Natural killer cell treated with Interleukin-12 subunit alpha and Interleukin-12 subunit beta and Interleukin-15 and Interleukin-18, amount 100 ng/mL, for 72 hours (primary cell): ENCODE measurements at regions not wholly inside any gene's neighbourhood (a gene's known extent, or its start where the extent isn't known, plus 50 kb on each side); places are given as distances from the start of the nearest gene placed in this dataset.

Experiments
- ATAC-seq, 2 donors: fragments of 150-1000 bp; cut with Tn5 transposase in 1 of 2; sonication (Bioruptor Pico), chemical (Tn5 transposase) in 1 of 2; 2 replicates each; pipeline ENCODE4 v1.10.0; 2021
- DNase-seq: peaks from one replicate; pipeline ENCODE4 v3.0.0; 2022; ENCODE audit warnings: low spot score
- H3K27ac Mint-ChIP-seq, 2 donors: 1 replicate in 1 of 2; 2 replicates in 1 of 2; pipeline ENCODE4 v1.8.0; 2022; ENCODE audit warnings: mixed read lengths in 2 of 2, mild to moderate bottlenecking in 1 of 2, moderate library complexity in 1 of 2
- H3K27me3 Mint-ChIP-seq, 2 donors: 1 replicate in 1 of 2; 2 replicates in 1 of 2; pipeline ENCODE4 v1.8.0; 2022; ENCODE audit warnings: mixed read lengths in 2 of 2
- H3K36me3 Mint-ChIP-seq: one replicate; pipeline ENCODE4 v1.8.0; 2022; ENCODE audit warnings: mixed read lengths
- H3K4me1 Mint-ChIP-seq, 2 donors: 1 replicate in 1 of 2; 2 replicates in 1 of 2; pipeline ENCODE4 v1.8.0; 2022; ENCODE audit warnings: low read depth in 2 of 2, mixed read lengths in 2 of 2, mild to moderate bottlenecking in 1 of 2
- H3K4me3 Mint-ChIP-seq: one replicate; pipeline ENCODE4 v1.8.0; 2022; ENCODE audit warnings: mixed read lengths
- H3K9me3 Mint-ChIP-seq: 2 replicates; pipeline ENCODE4 v1.8.0; 2022; ENCODE audit warnings: mixed read lengths

DNA sequence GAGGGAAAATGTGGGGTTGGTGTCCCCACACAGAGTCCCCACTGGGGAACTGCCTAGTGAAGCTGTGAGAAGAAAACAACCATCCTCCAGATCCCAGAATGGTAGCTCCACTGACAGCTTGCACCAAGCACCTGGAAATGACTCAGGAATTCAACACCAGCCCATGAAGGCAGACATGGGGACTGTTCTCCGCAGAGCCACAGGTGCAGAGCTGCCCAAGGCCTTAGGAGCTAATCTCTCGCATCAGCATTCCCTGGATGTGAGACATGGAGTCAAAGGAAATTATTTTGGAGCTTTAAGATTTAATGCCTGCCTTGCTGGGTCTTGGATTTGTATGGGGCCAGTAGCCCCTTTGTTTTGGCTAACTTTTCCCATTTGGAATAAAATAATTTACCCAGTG is 367.9 kb downstream of the FAM133A start:
- Mint-ChIP-seq H3K4me1 (no peaks in the 10 kb centered on the region), H3K36me3 (no peaks in the 10 kb centered on the region), H3K27ac (no peak overlapping the region), H3K9me3 (peaks cover 4% of the 10 kb centered on the region), H3K4me3 (no peak overlapping the region), H3K27me3 (no peaks in the 10 kb centered on the region)
- DNase-seq: no peak
- no peak for ATAC-seq

DNA sequence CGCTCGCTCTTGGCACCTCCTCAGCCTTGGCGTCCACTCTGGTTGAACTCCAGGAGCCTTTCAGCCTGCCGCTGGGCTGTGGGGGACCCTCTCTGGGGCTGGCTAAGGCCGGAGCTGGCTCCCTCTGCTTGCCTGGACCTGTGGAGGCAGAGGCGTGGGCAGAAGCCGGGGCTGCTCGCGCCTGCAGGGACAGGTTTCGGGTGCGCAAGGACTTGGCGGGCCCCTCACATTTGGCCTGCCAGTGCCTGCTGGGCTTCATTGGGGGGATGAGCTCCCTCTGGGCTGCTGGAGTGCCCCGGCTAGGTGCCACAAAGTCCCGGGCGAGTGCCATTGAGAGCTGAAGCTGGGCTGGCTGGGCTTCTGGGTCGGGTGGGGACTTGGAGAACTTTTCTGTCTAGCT is 371.7 kb downstream of the FAM133A start:
- no peaks in the 10 kb centered on the region for H3K36me3 Mint-ChIP-seq
- ATAC-seq (no peak), DNase-seq (no peak)
- H3K9me3 Mint-ChIP-seq: peaks cover 2% of the 10 kb centered on the region
- no peak overlapping the region for H3K4me3 Mint-ChIP-seq
- no peak overlapping the region for H3K27ac Mint-ChIP-seq
- H3K4me1 Mint-ChIP-seq: no peaks in the 10 kb centered on the region
- no peaks in the 10 kb centered on the region for H3K27me3 Mint-ChIP-seq

DNA sequence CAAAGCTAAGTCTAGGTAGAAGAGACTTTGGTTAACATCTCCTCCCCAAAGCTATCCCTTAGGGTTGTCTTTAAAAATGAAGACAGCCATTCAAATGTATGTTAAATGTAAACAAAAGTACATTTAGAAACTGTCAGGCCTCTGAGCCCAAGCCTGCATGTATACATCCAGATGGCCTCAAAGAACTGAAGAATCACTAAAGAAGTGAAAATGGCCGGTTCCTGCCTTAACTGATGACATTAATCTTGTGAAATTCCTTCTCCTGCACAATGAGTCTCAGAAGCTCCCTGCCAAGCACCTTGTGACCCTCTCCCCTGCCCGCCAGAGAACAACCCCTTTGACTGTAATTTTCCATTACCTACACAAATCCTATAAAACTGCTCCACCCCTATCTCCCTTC is 377.9 kb downstream of the FAM133A start:
- no peak for ATAC-seq
- Mint-ChIP-seq H3K4me3 (no peak overlapping the region), H3K27ac (no peak overlapping the region), H3K36me3 (no peaks in the 10 kb centered on the region), H3K9me3 (no peaks in the 10 kb centered on the region), H3K27me3 (no peaks in the 10 kb centered on the region), H3K4me1 (no peaks in the 10 kb centered on the region)
- no peak for DNase-seq

DNA sequence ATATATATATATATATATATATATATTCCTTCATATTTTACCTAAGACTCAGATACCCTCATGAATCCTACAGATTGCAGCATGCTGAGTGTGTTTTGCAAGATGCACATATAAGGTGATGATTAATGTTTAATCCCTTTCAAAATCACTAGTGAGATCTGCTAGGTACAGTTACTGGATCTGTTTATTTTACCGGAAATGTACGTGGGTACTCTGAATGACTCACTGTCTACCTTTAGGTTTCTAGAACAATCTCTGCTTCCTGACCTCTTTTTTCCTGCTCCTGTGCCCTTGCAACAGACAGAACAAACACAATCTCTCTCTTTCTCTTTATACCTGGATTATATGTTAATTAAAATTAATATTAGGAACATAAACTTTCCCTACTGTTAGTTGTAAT is 379.6 kb downstream of the FAM133A start:
- Mint-ChIP-seq H3K36me3 (no peaks in the 10 kb centered on the region), H3K4me3 (no peak overlapping the region), H3K27ac (no peak overlapping the region), H3K4me1 (no peaks in the 10 kb centered on the region), H3K27me3 (no peaks in the 10 kb centered on the region), H3K9me3 (no peaks in the 10 kb centered on the region)
- ATAC-seq: no peak
- no peak for DNase-seq

GRCh38 chrX:94057385-94057784 is 383.4 kb downstream of the FAM133A start:
- ATAC-seq: no peak

GRCh38 chrX:94058728-94059382 is 384.8 kb downstream of the FAM133A start:
- Mint-ChIP-seq H3K27me3 (no peaks in the 10 kb centered on the region), H3K4me3 (no peak overlapping the region), H3K27ac (no peak overlapping the region), H3K36me3 (peaks cover 6% of the 10 kb centered on the region), H3K9me3 (peaks cover 7% of the 10 kb centered on the region), H3K4me1 (no peaks in the 10 kb centered on the region)
- ATAC-seq (no peak), DNase-seq (no peak)

More at GRCh38 chrX:94057385-94057784, 383.4 kb downstream of the FAM133A start:
- H3K4me3 Mint-ChIP-seq: no peak overlapping the region
- no peaks in the 10 kb centered on the region for H3K4me1 Mint-ChIP-seq
- DNase-seq: no peak
- H3K27me3 Mint-ChIP-seq: no peaks in the 10 kb centered on the region
- H3K36me3 Mint-ChIP-seq: peaks cover 6% of the 10 kb centered on the region
- no peak overlapping the region for H3K27ac Mint-ChIP-seq
- peaks cover 3% of the 10 kb centered on the region for H3K9me3 Mint-ChIP-seq

DNA sequence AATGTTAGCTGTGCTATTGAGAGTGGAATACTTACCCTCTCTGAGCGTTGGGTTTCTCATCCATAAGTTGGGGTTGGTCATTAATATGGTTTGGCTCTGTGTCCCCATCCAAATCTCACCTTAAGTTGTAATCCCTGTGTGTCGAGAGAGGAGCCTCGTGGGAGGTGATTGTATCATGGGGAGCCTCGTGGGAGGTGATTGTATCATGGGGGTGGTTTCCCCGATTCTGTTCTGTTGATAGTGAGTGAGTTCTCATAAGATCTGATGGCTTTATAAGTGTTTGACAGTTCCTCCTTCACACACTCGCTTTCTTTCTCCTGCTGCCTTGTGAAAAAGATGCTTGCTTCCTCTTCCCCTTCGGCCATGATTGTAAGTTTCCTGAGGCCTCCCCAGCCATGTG is 391.1 kb downstream of the FAM133A start:
- H3K4me1 Mint-ChIP-seq: no peaks in the 10 kb centered on the region
- H3K9me3 Mint-ChIP-seq: peaks cover 12% of the 10 kb centered on the region
- no peak for ATAC-seq

DNA sequence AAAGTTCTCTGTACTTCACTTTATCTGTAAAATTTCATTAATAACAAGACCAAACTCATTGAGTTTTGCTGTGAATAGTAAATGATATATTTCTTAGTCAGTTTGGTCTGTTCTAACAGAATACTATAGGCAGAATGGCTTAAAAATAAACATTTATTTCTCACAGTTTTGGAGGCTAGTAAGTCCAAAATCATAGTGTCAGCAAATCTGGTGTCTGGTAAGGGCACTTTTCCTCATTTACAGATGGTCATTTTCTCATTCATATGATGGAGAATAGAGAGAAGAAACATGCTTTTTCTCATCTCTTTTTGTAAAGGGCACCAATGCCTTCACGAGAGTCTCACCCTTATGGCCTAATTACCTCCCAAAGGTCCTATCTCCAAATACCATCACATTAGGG is 415.1 kb downstream of the FAM133A start:
- ATAC-seq (no peak), DNase-seq (no peak)
- Mint-ChIP-seq H3K27me3 (peaks cover 0 to 2% of the 10 kb centered on the region in 2 donors), H3K4me3 (no peak overlapping the region), H3K27ac (no peak overlapping the region), H3K4me1 (no peaks in the 10 kb centered on the region), H3K36me3 (no peaks in the 10 kb centered on the region), H3K9me3 (no peaks in the 10 kb centered on the region)

More for the DNA sequence above, 391.1 kb downstream of the FAM133A start:
- H3K27me3 Mint-ChIP-seq: no peaks in the 10 kb centered on the region
- no peak overlapping the region for H3K4me3 Mint-ChIP-seq
- no peak for DNase-seq
- H3K36me3 Mint-ChIP-seq: peaks cover 11% of the 10 kb centered on the region
- H3K27ac Mint-ChIP-seq: no peak overlapping the region

GRCh38 chrX:94097868-94098267 is 423.9 kb downstream of the FAM133A start:
- Mint-ChIP-seq H3K4me1 (no peaks in the 10 kb centered on the region), H3K4me3 (no peak overlapping the region), H3K36me3 (no peaks in the 10 kb centered on the region), H3K9me3 (peaks cover 6% of the 10 kb centered on the region), H3K27ac (no peak overlapping the region), H3K27me3 (no peaks in the 10 kb centered on the region)
- no peak for DNase-seq
- ATAC-seq: no peak

DNA sequence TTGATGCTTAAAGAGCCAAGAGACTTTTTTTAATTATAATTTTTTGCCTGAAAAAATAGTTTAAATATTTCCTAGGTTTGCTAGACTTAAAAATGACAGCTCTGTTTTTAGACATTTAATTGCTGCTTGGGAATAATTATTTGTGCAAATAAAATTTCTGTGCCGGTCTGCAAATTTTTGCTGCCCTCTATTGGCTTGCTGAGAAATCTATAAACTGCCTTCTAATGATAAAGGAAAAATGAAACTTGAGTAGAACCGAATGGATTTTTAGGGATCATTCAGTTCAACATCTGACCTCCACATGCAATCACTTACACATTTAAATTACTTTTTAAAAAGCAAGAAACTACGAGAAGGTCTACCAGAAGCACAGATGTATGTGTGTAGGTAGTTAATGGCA is 434.0 kb downstream of the FAM133A start:
- no peaks in the 10 kb centered on the region for H3K4me1 Mint-ChIP-seq
- DNase-seq (no peak), ATAC-seq (no peak)
- peaks cover 2% of the 10 kb centered on the region for H3K9me3 Mint-ChIP-seq
- H3K36me3 Mint-ChIP-seq: no peaks in the 10 kb centered on the region
- H3K27ac Mint-ChIP-seq: no peak overlapping the region
- H3K4me3 Mint-ChIP-seq: no peak overlapping the region
- H3K27me3 Mint-ChIP-seq: no peaks in the 10 kb centered on the region

DNA sequence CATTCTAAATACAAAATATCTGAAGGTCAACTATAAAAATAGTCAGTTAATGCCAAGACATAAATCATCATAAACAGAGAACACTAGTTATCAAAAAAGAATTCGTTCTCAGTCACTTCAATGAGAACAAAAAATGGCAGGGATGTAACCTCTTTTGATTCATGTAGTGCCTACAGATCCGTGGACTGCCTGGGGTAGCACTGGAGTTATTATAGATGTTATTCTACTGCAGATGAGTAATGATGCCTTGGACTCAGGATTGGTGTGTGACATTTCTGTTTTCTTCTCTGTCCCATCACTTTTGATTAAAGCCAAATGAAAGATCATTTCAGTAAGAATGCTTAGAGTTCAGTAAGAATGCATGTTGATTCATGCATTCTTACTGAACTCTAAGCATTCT is 440.4 kb downstream of the FAM133A start:
- no peaks in the 10 kb centered on the region for H3K36me3 Mint-ChIP-seq
- DNase-seq: no peak
- no peaks in the 10 kb centered on the region for H3K4me1 Mint-ChIP-seq
- H3K9me3 Mint-ChIP-seq: peaks cover 3% of the 10 kb centered on the region
- no peak overlapping the region for H3K27ac Mint-ChIP-seq
- no peak overlapping the region for H3K4me3 Mint-ChIP-seq
- H3K27me3 Mint-ChIP-seq: no peaks in the 10 kb centered on the region
- no peak for ATAC-seq

DNA sequence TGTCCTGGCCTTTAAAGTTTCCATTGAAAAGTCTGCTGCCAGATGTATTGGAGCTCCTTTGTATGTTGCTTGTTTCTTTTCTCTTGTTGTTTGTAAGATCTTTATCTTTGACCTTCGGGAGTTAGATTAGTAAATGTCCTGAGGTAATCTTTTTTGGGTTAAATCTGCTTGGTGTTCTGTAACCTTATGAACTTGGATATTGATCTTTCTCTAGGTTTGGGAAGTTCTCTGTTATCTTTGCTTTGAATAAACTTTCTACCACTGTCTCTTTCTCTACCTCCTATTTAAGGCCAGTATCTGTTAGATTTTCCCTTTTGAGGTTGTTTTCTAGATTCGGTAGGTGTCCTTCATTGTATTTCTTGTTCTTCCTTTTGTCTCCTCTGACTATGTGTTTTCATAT is 447.8 kb downstream of the FAM133A start:
- Mint-ChIP-seq H3K9me3 (peaks cover 3% of the 10 kb centered on the region), H3K36me3 (peaks cover 6% of the 10 kb centered on the region), H3K27ac (no peak overlapping the region), H3K4me1 (no peaks in the 10 kb centered on the region), H3K27me3 (no peaks in the 10 kb centered on the region), H3K4me3 (no peak overlapping the region)
- DNase-seq: no peak
- no peak for ATAC-seq

- Mint-ChIP-seq H3K36me3 (peaks cover 6% of the 10 kb centered on the region), H3K27ac (no peak overlapping the region), H3K9me3 (peaks cover 3% of the 10 kb centered on the region), H3K27me3 (no peaks in the 10 kb centered on the region), H3K4me3 (no peak overlapping the region), H3K4me1 (no peaks in the 10 kb centered on the region)
- no peak for DNase-seq
- peak in 1 of 2 donors; percentile 24 for ATAC-seq
Observed at GRCh38 chrX:94123062-94123461, 449.1 kb downstream of the FAM133A start.

GRCh38 chrX:94162971-94163370 is 489.0 kb downstream of the FAM133A start:
- no peaks in the 10 kb centered on the region for H3K27me3 Mint-ChIP-seq
- H3K9me3 Mint-ChIP-seq: peaks cover 9% of the 10 kb centered on the region
- H3K4me3 Mint-ChIP-seq: no peak overlapping the region

DNA sequence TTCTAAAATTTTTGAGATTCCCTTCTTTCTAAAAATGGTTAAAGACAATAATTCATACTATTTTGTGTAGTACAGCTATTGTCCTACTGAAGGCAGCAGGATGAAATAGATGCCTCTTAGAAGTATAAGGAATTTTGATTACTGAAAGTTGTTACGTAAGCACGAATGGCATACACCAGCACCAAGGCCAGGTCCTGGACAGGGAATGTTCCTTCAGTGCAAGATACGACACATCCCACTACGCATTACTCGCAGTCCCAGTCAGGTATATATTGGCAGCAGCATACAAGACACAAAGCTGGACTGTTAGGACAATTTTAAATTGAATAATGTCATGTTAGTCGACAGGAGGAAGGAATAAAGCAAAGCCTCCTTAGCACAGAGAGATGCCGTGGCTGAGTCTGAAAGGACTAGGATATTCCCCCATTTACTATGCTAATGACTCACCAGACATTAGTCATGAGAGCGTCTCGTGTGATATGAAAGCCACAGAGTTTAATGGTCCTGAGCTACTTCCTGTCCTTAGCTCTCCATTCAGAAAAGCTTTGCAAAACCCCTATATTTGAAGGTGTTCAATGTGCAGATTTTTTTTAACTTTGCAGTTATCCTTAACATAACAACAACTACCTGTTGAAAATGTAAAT is 504.3 kb downstream of the FAM133A start:
- H3K4me3 Mint-ChIP-seq: no peak overlapping the region
- H3K4me1 Mint-ChIP-seq: no peaks in the 10 kb centered on the region
- H3K27me3 Mint-ChIP-seq: peaks cover 0 to 3% of the 10 kb centered on the region in 2 donors
- no peak overlapping the region for H3K27ac Mint-ChIP-seq
- no peak for DNase-seq
- ATAC-seq: no peak
- peaks cover 3% of the 10 kb centered on the region for H3K9me3 Mint-ChIP-seq
- H3K36me3 Mint-ChIP-seq: no peaks in the 10 kb centered on the region

More at GRCh38 chrX:94162971-94163370, 489.0 kb downstream of the FAM133A start:
- DNase-seq (no peak), ATAC-seq (no peak)
- Mint-ChIP-seq H3K4me1 (no peaks in the 10 kb centered on the region), H3K27ac (no peak overlapping the region), H3K36me3 (peaks cover 5% of the 10 kb centered on the region)
